Keratinocyte (primary cell): ENCODE measurements at regions not wholly inside any gene's neighbourhood (a gene's known extent, or its start where the extent isn't known, plus 50 kb on each side); places are given as distances from the start of the nearest gene placed in this dataset.

Source experiments
- DNase-seq: peaks from one replicate; pipeline ENCODE4 v3.0.0-alpha.2; 2011; ENCODE audit warnings: low read depth, missing footprints, low spot score
- FAIRE-seq: peaks from 2 replicates; lab custom pipeline; 2011; peaks lifted over from hg19 to GRCh38; lab: Jason Lieb, UNC
- H2AFZ ChIP-seq: 2 replicates; pipeline ENCODE4 v1.6.0; 2012; ENCODE audit warnings: low read length, control low read depth, inconsistent platforms; ENCODE audit not compliant: control insufficient read depth
- H3K27ac ChIP-seq: 2 replicates; pipeline ENCODE4 v1.5.1; 2011; ENCODE audit warnings: low read length; ENCODE audit not compliant: control insufficient read depth, insufficient read depth
- H3K27me3 ChIP-seq: 3 replicates; pipeline ENCODE4 v1.6.0; 2011; ENCODE audit warnings: low read length; ENCODE audit not compliant: control insufficient read depth, insufficient read depth; ENCODE audit errors: extremely low read depth
- H3K36me3 ChIP-seq, 2 experiments: 2 replicates in 1 of 2; 3 replicates in 1 of 2; pipeline ENCODE4 v1.5.1; 2011; ENCODE audit warnings: low read length in 2 of 2, mild to moderate bottlenecking in 1 of 2; ENCODE audit not compliant: control insufficient read depth in 2 of 2, insufficient read depth in 2 of 2; ENCODE audit errors: extremely low read depth in 1 of 2
- H3K4me1 ChIP-seq: 3 replicates; pipeline ENCODE4 v1.5.1; 2011; ENCODE audit warnings: low read length; ENCODE audit not compliant: control insufficient read depth, insufficient read depth; ENCODE audit errors: extremely low read depth
- H3K4me2 ChIP-seq: 3 replicates; pipeline ENCODE4 v1.6.0; 2011; ENCODE audit warnings: low read depth, low read length; ENCODE audit not compliant: control insufficient read depth, insufficient read depth; ENCODE audit errors: extremely low read depth
- H3K4me3 ChIP-seq, 3 experiments: fragments of 200-600 bp in 1 of 3; sonication (generic) in 1 of 3; 2 replicates in 2 of 3; 3 replicates in 1 of 3; pipeline ENCODE4 v1.5.1; 2011 to 2016; ENCODE audit warnings: low read length in 3 of 3, mild to moderate bottlenecking in 3 of 3, control low read depth in 2 of 3, inconsistent platforms in 1 of 3, low read depth in 1 of 3, mixed read lengths in 1 of 3, mixed run types in 1 of 3, moderate library complexity in 1 of 3; ENCODE audit not compliant: control insufficient read depth in 2 of 3, insufficient read depth in 2 of 3; ENCODE audit errors: extremely low read depth in 1 of 3
- H3K79me2 ChIP-seq: 2 replicates; pipeline ENCODE4 v1.6.0; 2012; ENCODE audit warnings: low read length; ENCODE audit not compliant: control insufficient read depth, insufficient read depth
- H3K9ac ChIP-seq: 3 replicates; pipeline ENCODE4 v1.6.0; 2011; ENCODE audit warnings: low read length; ENCODE audit not compliant: control insufficient read depth, insufficient read depth; ENCODE audit errors: extremely low read depth
- H3K9me1 ChIP-seq: 3 replicates; pipeline ENCODE4 v1.6.0; 2011; ENCODE audit warnings: low read length; ENCODE audit not compliant: control insufficient read depth, insufficient read depth; ENCODE audit errors: extremely low read depth
- H3K9me3 ChIP-seq: 2 replicates; pipeline ENCODE4 v1.5.1; 2012; ENCODE audit warnings: low read depth, low read length; ENCODE audit not compliant: control insufficient read depth
- H4K20me1 ChIP-seq: 3 replicates; pipeline ENCODE4 v1.6.0; 2011; ENCODE audit warnings: low read length; ENCODE audit not compliant: control insufficient read depth, insufficient read depth; ENCODE audit errors: extremely low read depth
- EZH2 ChIP-seq: IDR thresholded peaks from one replicate; pipeline ENCODE4 v1.6.1; 2012; ENCODE audit warnings: inconsistent platforms, mild to moderate bottlenecking, low read length, moderate library complexity
- dilution Hi-C: fragments of 300-500 bp; cut with MboI; formaldehyde crosslinking; loops from one replicate; pipeline ENCODE4 v1.7.0; 2020; ENCODE audit warnings: low sequenced_read_pairs; ENCODE audit not compliant: extremely low pct_ligation_motif_present
- TF ChIP-seq, protein P1 (sequence below), 3 experiments: IDR thresholded peaks in 1 of 3; conservative IDR thresholded peaks in 1 of 3; optimal IDR thresholded peaks in 1 of 3; 2 replicates in 2 of 3; 3 replicates in 1 of 3; pipeline versions ENCODE3 to v1.5.1; 2011; ENCODE audit warnings: low read length in 3 of 3, mild to moderate bottlenecking in 3 of 3, moderate library complexity in 2 of 3, control low read depth in 1 of 3, inconsistent platforms in 1 of 3; ENCODE audit not compliant: insufficient read depth in 2 of 3; ENCODE audit errors: extremely low read depth in 1 of 3

DNA sequence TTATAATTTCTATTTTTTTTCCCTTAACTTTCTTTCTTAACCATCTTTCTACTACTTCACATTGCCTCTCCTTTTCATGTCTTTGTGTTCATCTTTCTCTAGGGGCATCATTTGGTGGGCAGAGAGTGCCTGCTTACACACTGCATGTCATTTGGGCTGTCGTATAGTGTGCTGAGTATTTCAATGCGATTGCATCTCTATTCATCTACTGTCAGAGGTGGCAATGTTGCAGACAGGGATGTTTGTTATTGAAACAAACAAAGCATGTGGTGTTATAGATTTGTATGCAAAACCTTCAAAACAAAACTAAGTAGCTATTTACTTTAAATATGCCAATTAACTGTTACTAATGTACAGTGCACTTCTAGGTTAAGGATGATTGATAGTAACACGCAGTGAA lies 141.1 kb upstream of the MEF2C start:
- H3K9me1 ChIP-seq: no peaks in the 10 kb centered on the region
- H3K4me3 ChIP-seq: no peak overlapping the region
- no peaks in the 10 kb centered on the region for H3K27me3 ChIP-seq
- no peaks in the 10 kb centered on the region for H4K20me1 ChIP-seq
- FAIRE-seq (no peak), DNase-seq (no peak)
- H2AFZ ChIP-seq: no peak overlapping the region
- TF ChIP-seq, protein P1, sequence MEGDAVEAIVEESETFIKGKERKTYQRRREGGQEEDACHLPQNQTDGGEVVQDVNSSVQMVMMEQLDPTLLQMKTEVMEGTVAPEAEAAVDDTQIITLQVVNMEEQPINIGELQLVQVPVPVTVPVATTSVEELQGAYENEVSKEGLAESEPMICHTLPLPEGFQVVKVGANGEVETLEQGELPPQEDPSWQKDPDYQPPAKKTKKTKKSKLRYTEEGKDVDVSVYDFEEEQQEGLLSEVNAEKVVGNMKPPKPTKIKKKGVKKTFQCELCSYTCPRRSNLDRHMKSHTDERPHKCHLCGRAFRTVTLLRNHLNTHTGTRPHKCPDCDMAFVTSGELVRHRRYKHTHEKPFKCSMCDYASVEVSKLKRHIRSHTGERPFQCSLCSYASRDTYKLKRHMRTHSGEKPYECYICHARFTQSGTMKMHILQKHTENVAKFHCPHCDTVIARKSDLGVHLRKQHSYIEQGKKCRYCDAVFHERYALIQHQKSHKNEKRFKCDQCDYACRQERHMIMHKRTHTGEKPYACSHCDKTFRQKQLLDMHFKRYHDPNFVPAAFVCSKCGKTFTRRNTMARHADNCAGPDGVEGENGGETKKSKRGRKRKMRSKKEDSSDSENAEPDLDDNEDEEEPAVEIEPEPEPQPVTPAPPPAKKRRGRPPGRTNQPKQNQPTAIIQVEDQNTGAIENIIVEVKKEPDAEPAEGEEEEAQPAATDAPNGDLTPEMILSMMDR (optimal IDR thresholded peaks at IDR 0.05 in 1 of 3, IDR thresholded peaks at IDR 0.05 in 1 of 3, conservative IDR thresholded peaks at IDR 0.05 in 1 of 3; ENCODE audit: extremely low read depth in 1 of 3, insufficient read depth in 2 of 3, low read length in 3 of 3): no peak
- TF ChIP-seq EZH2: no peak
- peaks cover 1% of the 10 kb centered on the region for H3K4me1 ChIP-seq
- H3K9ac ChIP-seq: no peak overlapping the region
- H3K36me3 ChIP-seq: no peaks in the 10 kb centered on the region
- dilution Hi-C loops: no loop called here
- no peak overlapping the region for H3K27ac ChIP-seq
- H3K4me2 ChIP-seq: no peak overlapping the region
- peaks cover 4% of the 10 kb centered on the region for H3K9me3 ChIP-seq
- no peaks in the 10 kb centered on the region for H3K79me2 ChIP-seq

DNA sequence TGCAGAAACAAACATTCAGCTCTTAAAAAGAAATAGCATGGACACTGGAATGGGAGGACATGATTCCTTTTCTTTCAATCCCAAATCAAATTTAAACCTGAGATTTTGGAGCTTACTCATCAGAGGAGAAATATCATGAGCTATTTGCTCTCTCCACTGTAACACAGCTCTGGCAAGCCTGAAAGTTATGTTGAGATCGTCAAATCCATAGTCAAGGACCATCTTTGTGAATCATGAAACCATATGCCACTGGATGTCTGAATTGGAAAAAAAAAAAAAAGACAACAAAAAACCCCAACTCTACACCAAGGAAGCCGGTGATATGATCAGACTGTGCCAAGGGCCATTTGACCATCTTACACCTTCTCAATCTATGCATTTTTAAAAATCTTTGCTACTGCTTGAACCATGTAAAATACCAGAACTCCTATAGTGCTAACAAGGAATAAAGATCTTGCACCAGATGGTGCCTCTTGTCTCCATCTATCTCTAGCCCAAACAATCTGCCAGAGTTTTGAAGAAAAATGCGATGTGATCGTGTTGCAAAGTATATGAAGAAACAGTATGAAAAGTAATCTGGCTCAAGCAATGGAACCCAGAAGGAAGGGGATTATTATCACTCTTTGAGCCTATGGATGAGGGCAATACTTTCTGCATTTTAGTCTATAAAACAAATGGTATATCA lies 138.1 kb upstream of the MEF2C start:
- TF ChIP-seq, protein P1 (optimal IDR thresholded peaks at IDR 0.05 in 1 of 3, IDR thresholded peaks at IDR 0.05 in 1 of 3, conservative IDR thresholded peaks at IDR 0.05 in 1 of 3; ENCODE audit: extremely low read depth in 1 of 3, insufficient read depth in 2 of 3, low read length in 3 of 3): no peak
- no peak for TF ChIP-seq EZH2
- H3K79me2 ChIP-seq: no peaks in the 10 kb centered on the region
- H3K4me3 ChIP-seq: no peak overlapping the region
- DNase-seq (no peak), FAIRE-seq (no peak)
- dilution Hi-C loops: no loop called here
- no peaks in the 10 kb centered on the region for H3K4me1 ChIP-seq
- H3K9me3 ChIP-seq: no peaks in the 10 kb centered on the region
- no peak overlapping the region for H2AFZ ChIP-seq
- H3K4me2 ChIP-seq: no peak overlapping the region
- H3K9me1 ChIP-seq: no peaks in the 10 kb centered on the region
- H3K27ac ChIP-seq: no peak overlapping the region
- no peaks in the 10 kb centered on the region for H3K36me3 ChIP-seq
- no peak overlapping the region for H3K9ac ChIP-seq
- no peaks in the 10 kb centered on the region for H4K20me1 ChIP-seq
- no peaks in the 10 kb centered on the region for H3K27me3 ChIP-seq
